ENCODE measurements at regions not wholly inside any gene's neighbourhood (a gene's known extent, or its start where the extent isn't known, plus 50 kb on each side); places are given as distances from the start of the nearest gene placed in this dataset.

- Histone ChIP-seq H3K27ac (ENCODE audit: low read depth in 1 of 2, low read length in 2 of 2) (no peak overlapping the region), H3K9me3 (ENCODE audit: control insufficient read depth in 4 of 4, low read length in 3 of 4) (no peaks in the 10 kb centered on the region), H3K9ac (ENCODE audit: low read depth in 1 of 2, low read length in 2 of 2) (no peak overlapping the region), H3K4me1 (ENCODE audit: control insufficient read depth in 4 of 4, insufficient read depth in 4 of 4, low read length in 3 of 4) (no peaks in the 10 kb centered on the region), H3K27me3 (ENCODE audit: control insufficient read depth in 4 of 4, insufficient read depth in 4 of 4, low read length in 3 of 4) (no peaks in the 10 kb centered on the region), H3K36me3 (ENCODE audit: control insufficient read depth in 4 of 4, insufficient read depth in 3 of 4, low read depth in 1 of 4, low read length in 3 of 4) (no peaks in the 10 kb centered on the region), H3K4me3 (ENCODE audit: low read depth in 1 of 3, low read length in 3 of 3) (no peak overlapping the region)
- 62% methylated on average over 1 of the region's 1 CpG for WGBS
- DNase-seq (ENCODE audit: low spot score), result no peak
- TF ChIP-seq REST (IDR thresholded peaks at IDR 0.05) (no peak), HNF4G (IDR thresholded peaks at IDR 0.05) (no peak), JUND (IDR thresholded peaks at IDR 0.05) (no peak), EGR1 (IDR thresholded peaks at IDR 0.05; ENCODE audit: low read depth in 2 of 2) (no peak), FOXA1 (IDR thresholded peaks at IDR 0.05) (no peak), FOXA2 (IDR thresholded peaks at IDR 0.05) (no peak), HNF4A (conservative IDR thresholded peaks at IDR 0.05) (no peak), ZBTB33 (IDR thresholded peaks at IDR 0.05) (no peak), MAX (IDR thresholded peaks at IDR 0.05) (no peak), RXRA (IDR thresholded peaks at IDR 0.05) (no peak), ATF3 (IDR thresholded peaks at IDR 0.05) (no peak), RAD21 (IDR thresholded peaks at IDR 0.05) (no peak), SP1 (IDR thresholded peaks at IDR 0.05) (no peak), GABPA (IDR thresholded peaks at IDR 0.05 in 1 of 2, conservative IDR thresholded peaks at IDR 0.05 in 1 of 2) (no peak), CTCF (IDR thresholded peaks at IDR 0.05; ENCODE audit: low read depth, low read length, missing input control) (no peak), NR2F2 (IDR thresholded peaks at IDR 0.05) (no peak), YY1 (IDR thresholded peaks at IDR 0.05) (no peak), TAF1 (conservative IDR thresholded peaks at IDR 0.05) (no peak)
These were observed 449.2 kb upstream of the ACTBL2 start for GRCh38 chr5:57931807-57932206.

- no peaks in the 10 kb centered on the region for H3K36me3 ChIP-seq (ENCODE audit: control insufficient read depth in 4 of 4, insufficient read depth in 3 of 4, low read depth in 1 of 4, low read length in 3 of 4)
- H3K27me3 ChIP-seq (ENCODE audit: control insufficient read depth in 4 of 4, insufficient read depth in 4 of 4, low read length in 3 of 4), result no peaks in the 10 kb centered on the region
- no peaks in the 10 kb centered on the region for H3K9me3 ChIP-seq (ENCODE audit: control insufficient read depth in 4 of 4, low read length in 3 of 4)
- no peak overlapping the region for H3K9ac ChIP-seq (ENCODE audit: low read depth in 1 of 2, low read length in 2 of 2)
- H3K4me1 ChIP-seq (ENCODE audit: control insufficient read depth in 4 of 4, insufficient read depth in 4 of 4, low read length in 3 of 4), result no peaks in the 10 kb centered on the region
- no peak for DNase-seq (ENCODE audit: low spot score)
- H3K4me3 ChIP-seq (ENCODE audit: low read depth in 1 of 3, low read length in 3 of 3), result no peak overlapping the region
- TF ChIP-seq HNF4G (IDR thresholded peaks at IDR 0.05) (no peak), CTCF (IDR thresholded peaks at IDR 0.05; ENCODE audit: low read depth, low read length, missing input control) (no peak), YY1 (IDR thresholded peaks at IDR 0.05) (no peak), SP1 (IDR thresholded peaks at IDR 0.05) (no peak), EGR1 (IDR thresholded peaks at IDR 0.05; ENCODE audit: low read depth in 2 of 2) (no peak)
- no peak overlapping the region for H3K27ac ChIP-seq (ENCODE audit: low read depth in 1 of 2, low read length in 2 of 2)
These were observed 448.7 kb upstream of the ACTBL2 start for GRCh38 chr5:57931352-57931751.

Measured in liver (tissue), 8 donors.